KBM-7 (cell line): ENCODE measurements at regions not wholly inside any gene's neighbourhood (a gene's known extent, or its start where the extent isn't known, plus 50 kb on each side); places are given as distances from the start of the nearest gene placed in this dataset.
A peak's percentile ranks its signal among the peaks of the same experiment; 100 is the strongest.

Experiments
- DNase-seq: peaks from one replicate; pipeline ENCODE4 v3.0.0-alpha.2; 2015
- in situ Hi-C: fragments of 300-500 bp; cut with MboI; formaldehyde crosslinking; loops from 2 replicates; pipeline ENCODE4 v1.14.3; 2020; ENCODE audit warnings: low sequenced_read_pairs, low pct_unique_long_range_greater_than_20kb, mixed read lengths

DNA sequence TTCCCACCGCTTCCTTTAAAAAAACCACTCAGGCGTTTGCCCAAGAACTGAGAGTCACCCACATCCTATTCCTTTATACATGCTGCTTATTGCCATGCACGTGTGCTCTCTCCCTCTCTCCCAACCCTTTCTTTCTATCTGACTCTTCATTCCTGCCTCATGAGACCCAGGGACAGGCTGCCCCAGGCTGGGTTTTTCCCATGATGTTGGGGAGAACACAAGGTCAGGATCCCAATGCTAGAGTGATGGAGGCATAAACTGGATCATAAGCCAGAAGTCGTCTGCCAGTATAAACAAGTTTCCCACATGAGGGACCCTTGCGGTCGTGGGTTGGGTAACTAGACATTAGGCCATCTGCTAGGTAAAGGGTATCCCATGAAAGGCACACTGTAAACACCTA is 64.9 kb downstream of the CD2 start:
- DNase-seq, result no peak
- in situ Hi-C loops, result no loop called here

DNA sequence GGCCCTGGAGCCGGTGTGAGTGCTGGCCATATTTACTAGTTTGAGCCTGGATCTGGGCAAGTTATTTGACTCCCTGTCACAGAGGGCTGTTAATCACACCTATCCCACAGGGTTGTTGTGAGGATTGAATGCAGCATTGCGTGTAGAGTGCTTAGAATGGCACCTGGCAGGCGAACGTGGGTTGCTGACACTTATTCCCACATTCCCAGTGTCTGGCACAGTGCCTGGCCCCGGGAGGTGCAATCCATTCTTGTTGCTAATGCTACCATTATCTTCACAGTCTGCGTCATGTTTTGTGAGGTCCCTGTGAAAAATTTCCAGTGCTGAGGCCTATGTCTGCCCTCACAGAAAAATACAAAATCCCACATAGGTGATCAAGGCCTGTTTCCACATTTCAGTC is 66.1 kb downstream of the CD2 start:
- no peak for DNase-seq
- in situ Hi-C loops, result loop anchor here (10.0 kb wide), 1 partner anchor 86 kb away; no protein-coding TSS in a partner anchor

GRCh38 chr1:116821763-116822162 is 67.5 kb downstream of the CD2 start:
- no peak for DNase-seq
- in situ Hi-C loops, result loop anchor here (10.0 kb wide), 1 partner anchor 87 kb away; no protein-coding TSS in a partner anchor

DNA sequence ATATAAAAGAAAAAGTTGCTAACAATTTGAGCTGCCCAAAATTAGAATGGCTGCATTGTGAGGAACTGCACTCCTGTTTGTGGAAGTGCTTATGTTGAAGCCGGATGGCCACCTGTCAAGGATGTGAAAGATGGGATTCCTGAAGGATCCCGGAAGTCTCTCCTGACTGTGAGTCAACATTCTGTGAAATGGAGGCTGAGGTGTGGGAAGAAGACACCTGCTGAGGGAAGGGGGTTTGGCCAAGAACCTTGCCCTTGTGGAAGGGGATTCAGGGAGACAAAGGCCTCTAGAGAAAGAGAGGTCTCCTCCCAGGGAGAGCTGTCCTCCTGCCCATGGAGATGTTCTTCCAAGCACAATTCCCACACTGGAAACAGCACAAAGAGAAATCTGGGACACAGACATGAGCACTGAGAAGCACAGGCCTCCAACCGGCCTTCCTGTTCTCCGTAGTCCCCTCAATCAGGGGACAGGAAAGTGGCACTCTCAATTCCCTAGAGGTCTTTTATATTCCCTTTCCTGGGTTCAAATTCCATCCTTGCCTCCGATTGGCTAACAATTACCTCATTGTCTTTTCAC is 70.5 kb downstream of the CD2 start:
- in situ Hi-C loops, result loop anchor here (10.0 kb wide), 1 partner anchor 90 kb away; no protein-coding TSS in a partner anchor
- no peak for DNase-seq

DNA sequence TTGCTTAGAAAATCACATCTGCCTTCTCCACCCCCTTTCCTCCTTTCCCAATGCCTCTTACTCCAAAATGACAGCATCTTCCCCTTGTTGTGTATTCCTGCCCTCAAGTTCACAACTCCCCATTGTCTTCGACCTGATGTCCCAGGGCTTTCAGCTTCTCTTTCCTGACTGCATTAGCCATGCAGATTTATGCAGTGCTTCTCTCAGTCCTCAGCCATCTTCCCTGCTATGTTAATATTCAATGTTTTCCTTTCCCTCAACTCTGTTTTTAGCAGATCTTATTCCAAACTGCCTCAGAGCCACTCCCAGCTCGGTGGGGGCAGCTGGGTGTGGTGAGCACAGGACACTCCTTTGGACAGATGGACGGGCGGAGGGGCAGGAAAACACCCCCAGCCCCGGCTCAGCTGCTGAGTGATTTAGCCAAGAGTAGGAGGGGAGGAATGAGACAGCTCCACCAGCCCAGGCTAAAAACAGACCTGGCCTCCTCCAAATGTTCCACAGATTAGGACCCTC is 71.0 kb downstream of the CD2 start:
- peak; percentile 49 for DNase-seq
- in situ Hi-C loops, result loop anchor here (10.0 kb wide), 1 partner anchor 90 kb away; no protein-coding TSS in a partner anchor

- in situ Hi-C loops, result loop anchor here (10.0 kb wide), 1 partner anchor 91 kb away; no protein-coding TSS in a partner anchor
These were observed 71.6 kb downstream of the CD2 start for GRCh38 chr1:116825720-116826438.

DNA sequence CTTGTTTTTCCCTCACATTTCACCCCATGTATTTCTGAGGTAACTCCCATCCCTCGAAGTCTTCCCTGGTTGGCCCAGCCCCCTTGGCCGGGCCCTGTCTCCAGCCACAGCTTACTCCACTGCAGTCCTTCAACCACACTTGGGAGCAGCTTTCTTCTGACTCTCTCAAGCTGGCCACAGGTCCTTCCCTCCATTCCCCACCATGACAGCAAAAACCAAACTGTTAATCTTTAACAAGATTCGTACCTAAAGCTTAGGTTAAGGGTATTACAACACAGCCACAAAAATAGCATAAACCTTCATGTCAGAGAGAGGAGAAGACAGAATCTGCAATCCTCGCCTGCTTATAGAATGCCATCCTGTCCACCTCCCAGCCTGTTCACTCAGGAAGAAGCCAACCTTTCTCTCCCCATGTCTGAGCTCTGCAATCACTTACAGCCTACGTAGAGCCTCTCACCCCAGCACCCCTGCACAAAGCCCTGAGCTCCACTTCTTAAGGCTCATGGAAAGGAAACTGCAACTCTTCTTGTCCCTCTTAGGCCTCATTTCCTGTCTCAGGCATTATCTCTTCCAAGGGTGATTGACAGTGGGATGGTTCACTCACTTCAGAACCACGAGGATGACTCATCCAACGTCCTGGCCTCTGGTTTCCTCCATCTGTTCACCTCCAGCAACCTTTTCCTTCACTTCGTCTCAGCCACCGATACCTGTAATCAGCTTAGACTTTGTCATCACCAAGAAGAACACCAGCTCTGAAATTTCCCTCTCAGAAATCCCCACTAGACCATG is 72.8 kb downstream of the CD2 start:
- in situ Hi-C loops, result loop anchor here (10.0 kb wide), 1 partner anchor 92 kb away; no protein-coding TSS in a partner anchor
- peak; percentile 84 for DNase-seq

More at GRCh38 chr1:116825720-116826438, 71.6 kb downstream of the CD2 start:
- DNase-seq, result peak; percentile 59

DNA sequence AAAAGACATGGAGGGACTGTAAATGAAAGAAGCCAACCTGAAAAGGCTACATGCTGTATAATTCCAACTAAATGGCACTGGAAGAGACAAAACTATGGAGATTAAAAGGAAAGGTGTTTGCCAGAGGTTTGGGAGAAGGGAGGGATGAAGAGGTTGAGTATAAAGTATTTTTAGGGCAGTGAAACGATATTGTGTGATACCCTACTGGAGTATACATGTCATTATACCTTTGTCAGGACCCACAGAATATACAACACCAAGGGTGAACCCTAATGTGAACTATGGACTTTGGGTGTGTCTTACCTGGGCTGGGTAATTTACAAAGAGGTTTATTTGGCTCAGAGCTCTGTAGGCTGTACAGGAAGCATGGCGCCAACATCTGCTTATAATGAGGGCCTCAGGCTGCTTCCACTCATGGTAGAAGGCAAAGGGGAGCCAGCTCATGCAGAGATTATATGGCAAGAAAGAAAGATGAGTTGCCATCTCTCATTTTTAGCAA is 73.4 kb downstream of the CD2 start:
- no peak for DNase-seq
- in situ Hi-C loops, result loop anchor here (10.0 kb wide), 1 partner anchor 93 kb away; no protein-coding TSS in a partner anchor

GRCh38 chr1:116832308-116832931 is 77.3 kb upstream of the PTGFRN start:
- DNase-seq, result no peak

DNA sequence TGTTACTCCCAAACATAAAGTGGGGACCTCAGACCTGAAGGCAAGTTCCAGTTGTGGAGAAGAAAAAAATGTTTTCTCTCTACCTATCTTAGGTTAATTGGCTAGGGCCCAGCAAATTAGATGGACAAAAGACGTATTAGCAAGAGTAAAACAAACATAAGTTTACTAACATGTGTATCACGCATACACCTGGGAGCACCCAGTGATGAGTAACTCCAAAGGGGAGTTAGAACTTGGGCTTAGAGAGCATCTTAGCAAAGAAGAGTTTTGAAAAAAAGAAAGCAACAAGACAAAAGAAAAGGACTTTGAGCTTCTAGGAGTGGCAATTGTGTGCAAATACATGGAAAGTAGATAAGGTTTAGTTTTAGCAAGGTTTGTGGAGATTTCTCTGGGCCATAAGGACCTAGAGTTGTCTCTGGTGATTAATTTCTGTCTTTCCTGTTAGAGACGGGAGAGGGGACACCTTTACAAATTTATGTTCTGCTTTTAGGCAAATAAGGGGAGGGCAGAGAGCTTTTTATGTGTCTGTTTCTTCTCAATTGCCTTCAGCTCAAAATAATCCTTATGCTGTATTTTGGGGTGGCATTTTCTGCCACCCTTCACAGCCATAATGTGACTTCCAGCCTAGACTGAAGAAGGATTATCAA is 76.7 kb upstream of the PTGFRN start:
- in situ Hi-C loops, result no loop called here
- DNase-seq, result no peak

More at GRCh38 chr1:116832308-116832931, 77.3 kb upstream of the PTGFRN start:
- in situ Hi-C loops, result no loop called here

DNA sequence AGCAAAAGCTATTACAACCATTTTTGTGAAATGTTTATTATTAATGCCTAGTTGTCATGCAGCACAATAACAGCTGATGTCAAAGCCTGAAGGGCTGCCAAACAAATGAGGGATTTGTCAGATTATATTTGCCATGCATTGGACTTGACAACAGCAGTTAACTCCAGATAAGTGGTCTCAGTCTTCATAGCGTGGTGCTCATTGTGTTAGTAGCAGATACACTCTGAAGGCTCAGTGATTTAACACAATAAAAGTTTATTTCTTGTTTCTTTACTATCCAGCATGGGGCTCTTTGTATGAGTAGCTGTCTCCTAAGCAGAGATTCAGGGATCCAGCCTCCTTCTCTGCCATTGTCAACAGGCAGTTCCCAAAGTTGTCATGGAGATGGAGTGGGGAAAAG is 76.0 kb upstream of the PTGFRN start:
- in situ Hi-C loops, result no loop called here
- DNase-seq, result no peak

DNA sequence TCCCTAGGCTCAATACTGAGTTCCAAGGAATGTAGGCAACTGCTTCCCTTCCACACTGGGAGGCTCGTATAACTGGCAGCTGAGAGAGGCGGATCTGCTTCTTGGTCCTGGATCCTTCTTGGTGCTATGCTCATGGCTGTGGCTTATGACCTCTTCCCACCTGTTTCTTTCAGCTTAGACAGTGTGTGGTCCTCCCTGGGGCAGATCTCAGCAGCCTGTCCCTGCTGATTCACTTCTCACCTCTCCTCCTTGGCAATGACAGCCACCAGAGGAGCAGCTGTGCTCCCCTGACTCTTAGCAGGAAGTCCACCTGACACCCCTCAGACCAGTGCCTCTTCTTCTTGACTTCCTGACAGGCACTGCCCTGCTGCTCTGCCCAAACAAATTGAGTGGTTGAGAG is 75.1 kb upstream of the PTGFRN start:
- DNase-seq, result no peak
- in situ Hi-C loops, result no loop called here

- no peak for DNase-seq
- in situ Hi-C loops, result no loop called here
These were observed 74.6 kb upstream of the PTGFRN start for GRCh38 chr1:116835161-116835560.

GRCh38 chr1:116836099-116836498 is 73.6 kb upstream of the PTGFRN start:
- in situ Hi-C loops, result no loop called here
- DNase-seq, result no peak

DNA sequence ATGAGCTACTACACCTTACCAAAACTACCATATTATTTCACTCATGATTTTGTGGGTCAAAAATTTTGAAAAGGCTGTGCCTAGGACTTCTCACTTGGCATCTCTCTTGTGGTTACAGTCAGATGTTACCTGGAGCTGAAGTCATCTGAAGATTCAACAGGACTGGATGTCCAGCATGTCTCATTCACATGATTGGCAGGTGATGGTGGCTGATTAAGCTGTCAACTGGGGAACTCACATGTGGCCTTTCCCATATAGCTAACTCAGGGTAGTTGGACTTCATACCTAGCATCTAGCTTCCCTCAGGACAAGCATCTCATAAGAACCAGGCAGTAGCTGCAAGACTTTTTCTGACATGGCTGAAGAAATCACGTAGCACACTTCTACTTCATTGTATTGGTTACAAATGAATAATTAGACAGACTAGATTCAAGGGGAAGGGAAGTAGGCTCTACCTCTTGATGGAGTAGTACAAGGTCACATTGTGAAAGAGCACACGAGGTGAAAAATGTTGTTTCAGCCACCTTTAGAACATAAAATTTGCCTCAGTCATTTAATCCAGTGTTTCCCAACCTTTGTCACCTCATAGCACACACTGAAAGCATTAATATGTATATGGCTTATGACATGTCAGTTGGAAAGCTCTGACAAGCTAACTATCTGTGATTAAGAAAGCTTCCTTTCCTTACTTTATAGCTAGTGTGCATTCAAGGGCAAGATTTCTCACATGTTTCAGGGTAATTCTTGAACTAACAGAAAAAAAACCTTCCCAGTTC is 68.0 kb upstream of the PTGFRN start:
- DNase-seq, result no peak
- in situ Hi-C loops, result no loop called here

GRCh38 chr1:116842654-116843053 is 67.1 kb upstream of the PTGFRN start:
- no peak for DNase-seq
- in situ Hi-C loops, result no loop called here

DNA sequence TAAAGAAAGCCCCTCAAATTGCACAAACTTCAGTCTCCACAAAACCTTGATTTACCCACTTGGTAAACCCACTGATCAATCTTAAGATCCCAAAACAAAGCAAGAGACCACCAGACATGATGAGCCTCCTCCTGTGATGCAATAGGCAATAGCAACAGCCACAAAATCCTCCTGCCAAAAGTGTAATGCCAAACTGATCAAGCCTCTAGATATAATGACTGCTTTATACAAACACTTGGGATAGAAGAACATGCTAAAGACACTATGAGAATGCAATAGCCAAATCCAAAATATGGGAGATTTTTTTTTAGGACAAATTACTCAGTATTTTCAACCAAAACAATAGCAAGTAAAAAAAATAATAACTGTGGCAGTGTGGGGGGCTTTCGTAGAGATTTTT is 64.9 kb upstream of the PTGFRN start:
- DNase-seq, result no peak
- in situ Hi-C loops, result no loop called here

GRCh38 chr1:116847190-116847589 is 62.5 kb upstream of the PTGFRN start:
- in situ Hi-C loops, result no loop called here
- DNase-seq, result no peak
